A673 (cell line): ENCODE measurements at regions not wholly inside any gene's neighbourhood (a gene's known extent, or its start where the extent isn't known, plus 50 kb on each side); places are given as distances from the start of the nearest gene placed in this dataset.

Experiments
- BruUV-seq: library from RNA; stranded (reverse); fragments of 400-500 nt; replicated peaks from 2 replicates; lab custom pipeline; 2021; lab: Mats Ljungman, UMichigan
- CTCF ChIA-PET: fragments of 300-600 bp; sonication (Branson Sonifier 250); formaldehyde crosslinking; loops from one replicate; lab custom pipeline; 2022; ENCODE audit warnings: antibody characterized with exemption; lab: Charles Lee
- POLR2A ChIA-PET: fragments of 300-600 bp; sonication (Branson Sonifier 250); formaldehyde crosslinking; loops from one replicate; lab custom pipeline; 2022; ENCODE audit warnings: antibody characterized with exemption; ENCODE audit not compliant: low non-redundant PET; lab: Charles Lee
- DNase-seq: peaks from one replicate; pipeline ENCODE4 v3.0.0-alpha.2; 2015; ENCODE audit warnings: low spot score
- H3K27ac ChIP-seq: fragments of 200-600 bp; sonication (generic); 2 replicates; pipeline ENCODE4 v1.5.1; 2016; ENCODE audit warnings: mixed run types, low read depth, mild to moderate bottlenecking, mixed read lengths, antibody characterized with exemption, low read length; ENCODE audit not compliant: poor library complexity, severe bottlenecking
- H3K27me3 ChIP-seq: fragments of 200-600 bp; sonication (generic); replicated peaks from 2 replicates; pipeline ENCODE4 v1.6.1; 2017; ENCODE audit warnings: mixed run types, low read depth, mild to moderate bottlenecking, mixed read lengths, antibody characterized with exemption, low read length; ENCODE audit not compliant: insufficient read depth, poor library complexity
- H3K36me3 ChIP-seq: fragments of 200-600 bp; sonication (generic); 2 replicates; pipeline ENCODE4 v1.6.1; 2016; ENCODE audit warnings: mixed run types, mild to moderate bottlenecking, mixed read lengths, antibody characterized with exemption, low read length; ENCODE audit not compliant: insufficient read depth, poor library complexity, severe bottlenecking
- H3K4me1 ChIP-seq: fragments of 200-600 bp; sonication (generic); 2 replicates; pipeline ENCODE4 v1.6.1; 2017; ENCODE audit warnings: mixed run types, mild to moderate bottlenecking, mixed read lengths, antibody characterized with exemption, low read length; ENCODE audit not compliant: insufficient read depth, poor library complexity, severe bottlenecking
- H3K4me3 ChIP-seq: fragments of 200-600 bp; sonication (generic); 2 replicates; pipeline ENCODE4 v1.5.1; 2016; ENCODE audit warnings: low read depth, mixed run types, mild to moderate bottlenecking, mixed read lengths, low read length; ENCODE audit not compliant: poor library complexity, severe bottlenecking
- H3K9me3 ChIP-seq: fragments of 200-600 bp; sonication (generic); 2 replicates; pipeline ENCODE4 v1.6.1; 2016; ENCODE audit warnings: mixed run types, low read depth, mild to moderate bottlenecking, mixed read lengths, antibody characterized with exemption, low read length; ENCODE audit not compliant: poor library complexity, severe bottlenecking
- CTCF ChIP-seq: fragments of 300-800, 200-600 bp; sonication (generic); conservative IDR thresholded peaks from 2 replicates; pipeline ENCODE4 v1.5.1; 2017; ENCODE audit warnings: low read depth, mild to moderate bottlenecking, antibody characterized with exemption, low read length, moderate library complexity, mixed read lengths
- EZH2 ChIP-seq: fragments of 200-600 bp; sonication (generic); IDR thresholded peaks from 2 replicates; pipeline ENCODE4 v1.6.1; 2017; ENCODE audit warnings: borderline replicate concordance, low read depth, mild to moderate bottlenecking, mixed read lengths, antibody characterized with exemption, low read length; ENCODE audit not compliant: poor library complexity, severe bottlenecking
- intact Hi-C: fragments of 100-400 bp; cut with micrococcal nuclease; formaldehyde crosslinking; loops from one replicate; pipeline ENCODE4 v1.10.0; 2022; ENCODE audit not compliant: unreplicated experiment

DNA sequence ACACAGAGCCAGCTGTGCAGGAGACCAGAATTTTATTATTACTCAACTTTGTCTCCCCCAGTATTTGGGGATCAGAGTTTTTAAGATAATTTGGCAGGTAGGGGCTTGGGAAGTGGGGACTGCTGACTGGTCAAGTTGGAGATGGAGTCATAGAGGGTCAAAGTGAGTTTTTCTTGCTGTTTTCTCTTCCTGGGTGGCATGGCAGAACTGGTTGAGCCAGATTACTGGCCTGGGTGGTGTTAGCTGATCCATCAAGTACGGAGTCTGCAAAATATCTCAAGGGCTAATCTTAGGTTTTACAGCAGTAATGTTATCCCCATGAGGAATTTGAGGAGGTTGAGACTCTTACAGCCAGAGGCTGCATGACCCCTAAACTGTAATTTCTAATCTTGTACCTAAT is 153.5 kb downstream of the OR4C45 start:
- DNase-seq = no peak
- intact Hi-C loops = no loop called here

GRCh38 chr11:50187220-50187619 is 154.5 kb downstream of the OR4C45 start:
- H3K27ac ChIP-seq = no peak overlapping the region
- no TSS peak for BruUV-seq
- POLR2A ChIA-PET = no interaction called here
- intact Hi-C loops = no loop called here
- H3K27me3 ChIP-seq = no peaks in the 10 kb centered on the region
- H3K4me1 ChIP-seq = no peaks in the 10 kb centered on the region
- H3K4me3 ChIP-seq = no peak overlapping the region
- CTCF ChIA-PET = no interaction called here
- TF ChIP-seq CTCF (no peak), EZH2 (no peak)
- DNase-seq = peak; percentile 8
- peaks cover 15% of the 10 kb centered on the region for H3K9me3 ChIP-seq
- no peaks in the 10 kb centered on the region for H3K36me3 ChIP-seq

More for the DNA sequence above, 153.5 kb downstream of the OR4C45 start:
- H3K36me3 ChIP-seq = no peaks in the 10 kb centered on the region
- TF ChIP-seq CTCF = no peak
- no peak for TF ChIP-seq EZH2
- no peak overlapping the region for H3K4me3 ChIP-seq
- ChIA-PET CTCF (no interaction called here), POLR2A (no interaction called here)
- no peak overlapping the region for H3K27ac ChIP-seq
- no TSS peak for BruUV-seq
- H3K9me3 ChIP-seq = peaks cover 19% of the 10 kb centered on the region
- H3K27me3 ChIP-seq = no peaks in the 10 kb centered on the region
- H3K4me1 ChIP-seq = no peaks in the 10 kb centered on the region

DNA sequence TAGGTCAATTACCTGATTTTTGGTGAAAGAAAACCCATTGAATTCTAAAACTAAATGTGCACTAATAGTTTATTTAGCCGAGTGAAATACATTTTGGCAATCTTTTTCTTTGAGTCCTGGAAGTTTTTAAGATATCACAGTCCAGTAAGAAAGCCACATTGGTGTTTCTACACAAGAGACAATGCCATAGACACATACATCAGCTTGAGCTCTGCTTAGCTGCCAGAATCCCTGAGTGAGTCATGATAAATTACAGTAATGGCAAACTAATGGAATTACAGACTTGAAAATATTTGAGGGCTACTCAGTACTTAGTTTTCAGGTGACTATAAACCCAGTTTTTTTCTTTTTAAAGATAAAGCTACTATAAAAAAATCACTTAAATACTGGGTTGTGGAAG is 155.4 kb downstream of the OR4C45 start:
- ChIA-PET CTCF (no interaction called here), POLR2A (no interaction called here)
- intact Hi-C loops = no loop called here
- Histone ChIP-seq H3K9me3 (peaks cover 17% of the 10 kb centered on the region), H3K4me3 (no peak overlapping the region), H3K36me3 (no peaks in the 10 kb centered on the region), H3K4me1 (no peaks in the 10 kb centered on the region), H3K27ac (no peak overlapping the region), H3K27me3 (no peaks in the 10 kb centered on the region)
- BruUV-seq = no TSS peak
- TF ChIP-seq EZH2 = no peak
- TF ChIP-seq CTCF = no peak
- no peak for DNase-seq
